ENCODE measurements at regions not wholly inside any gene's neighbourhood (a gene's known extent, or its start where the extent isn't known, plus 50 kb on each side); places are given as distances from the start of the nearest gene placed in this dataset.

DNA sequence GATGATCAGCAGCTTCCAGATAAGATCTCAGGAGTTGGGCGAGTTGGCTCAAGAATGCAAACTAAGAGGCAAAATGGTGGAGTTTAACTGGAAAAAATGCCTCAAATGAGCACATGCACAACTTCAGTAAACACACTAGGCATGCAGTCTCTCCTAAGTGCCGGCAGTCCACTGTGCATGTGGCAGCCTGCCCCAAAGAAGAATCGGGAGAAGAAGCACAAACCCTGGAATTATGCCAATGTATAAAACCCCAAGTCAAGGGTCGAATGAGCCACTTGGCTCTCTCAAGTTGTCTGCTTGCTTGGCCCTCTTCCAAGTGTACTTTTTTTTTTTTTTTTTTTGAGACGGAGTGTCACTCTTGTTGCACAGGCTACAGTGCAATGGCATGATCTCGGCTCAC, 53.3 kb upstream of the SLITRK1 start:
- Histone ChIP-seq H3K4me3 (no peak overlapping the region), H3K27me3 (no peaks in the 10 kb centered on the region), H3K36me3 (no peaks in the 10 kb centered on the region), H3K4me1 (no peaks in the 10 kb centered on the region), H3K27ac (no peak overlapping the region), H3K9me3 (no peaks in the 10 kb centered on the region)
- no peak for TF ChIP-seq POLR2A (IDR thresholded peaks at IDR 0.05)
- TF ChIP-seq, protein P1, sequence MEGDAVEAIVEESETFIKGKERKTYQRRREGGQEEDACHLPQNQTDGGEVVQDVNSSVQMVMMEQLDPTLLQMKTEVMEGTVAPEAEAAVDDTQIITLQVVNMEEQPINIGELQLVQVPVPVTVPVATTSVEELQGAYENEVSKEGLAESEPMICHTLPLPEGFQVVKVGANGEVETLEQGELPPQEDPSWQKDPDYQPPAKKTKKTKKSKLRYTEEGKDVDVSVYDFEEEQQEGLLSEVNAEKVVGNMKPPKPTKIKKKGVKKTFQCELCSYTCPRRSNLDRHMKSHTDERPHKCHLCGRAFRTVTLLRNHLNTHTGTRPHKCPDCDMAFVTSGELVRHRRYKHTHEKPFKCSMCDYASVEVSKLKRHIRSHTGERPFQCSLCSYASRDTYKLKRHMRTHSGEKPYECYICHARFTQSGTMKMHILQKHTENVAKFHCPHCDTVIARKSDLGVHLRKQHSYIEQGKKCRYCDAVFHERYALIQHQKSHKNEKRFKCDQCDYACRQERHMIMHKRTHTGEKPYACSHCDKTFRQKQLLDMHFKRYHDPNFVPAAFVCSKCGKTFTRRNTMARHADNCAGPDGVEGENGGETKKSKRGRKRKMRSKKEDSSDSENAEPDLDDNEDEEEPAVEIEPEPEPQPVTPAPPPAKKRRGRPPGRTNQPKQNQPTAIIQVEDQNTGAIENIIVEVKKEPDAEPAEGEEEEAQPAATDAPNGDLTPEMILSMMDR (IDR thresholded peaks at IDR 0.05), result no peak
- TF ChIP-seq EP300 (IDR thresholded peaks at IDR 0.05), result no peak
- no peak for TF ChIP-seq POLR2AphosphoS5 (IDR thresholded peaks at IDR 0.05)
- DNase-seq, result no peak
- intact Hi-C loops (cut with DNase I; ENCODE audit: low total_unique reads), result no loop called here
- WGBS, 5 donors, result 48 to 78% (median 73%) methylated on average over 6 of the region's 6 CpGs

Data from stomach (tissue), 8 donors.